Activated B cell treated with CpG ODN at 0.5 μM for 24 hours (primary cell): ENCODE measurements at regions not wholly inside any gene's neighbourhood (a gene's known extent, or its start where the extent isn't known, plus 50 kb on each side); places are given as distances from the start of the nearest gene placed in this dataset.

Experiments
- ATAC-seq: fragments of 200-7000 bp; cut with Tn5 transposase; one replicate; pipeline ENCODE4 v1.10.0; 2021; ENCODE audit warnings: low read depth, mild to moderate bottlenecking, moderate library complexity
- CTCF ChIA-PET: fragments of 350-600 bp; sonication (Branson Sonifier 250); formaldehyde crosslinking; loops from one replicate; lab custom pipeline; 2021; ENCODE audit warnings: antibody characterized with exemption; lab: Charles Lee
- POLR2A ChIA-PET: fragments of 350-600 bp; sonication (Branson Sonifier 250); formaldehyde crosslinking; loops from one replicate; lab custom pipeline; 2021; ENCODE audit warnings: antibody characterized with exemption; lab: Charles Lee
- DNase-seq: peaks from one replicate; pipeline ENCODE4 v3.0.0; 2022
- H3K27ac Mint-ChIP-seq: one replicate; pipeline ENCODE4 v1.8.0; 2020; ENCODE audit warnings: mixed read lengths
- H3K27me3 Mint-ChIP-seq: one replicate; pipeline ENCODE4 v1.8.0; 2021; ENCODE audit warnings: mixed read lengths
- H3K36me3 Mint-ChIP-seq: one replicate; pipeline ENCODE4 v1.8.0; 2021; ENCODE audit warnings: low read depth, mixed read lengths
- H3K4me1 Mint-ChIP-seq: one replicate; pipeline ENCODE4 v1.8.0; 2021; ENCODE audit warnings: mixed read lengths
- H3K4me3 Mint-ChIP-seq: one replicate; pipeline ENCODE4 v1.8.0; 2020; ENCODE audit warnings: mild to moderate bottlenecking, mixed read lengths
- H3K9me3 Mint-ChIP-seq: one replicate; pipeline ENCODE4 v1.8.0; 2020; ENCODE audit warnings: mixed read lengths
- CTCF ChIP-seq: fragments of 200-600 bp; IDR thresholded peaks from one replicate; pipeline ENCODE4 v1.8.0; 2022; ENCODE audit warnings: antibody characterized with exemption, mild to moderate bottlenecking
- intact Hi-C: fragments of 100-400 bp; cut with micrococcal nuclease; formaldehyde crosslinking; loops from one replicate; pipeline ENCODE4 v1.15.1; 2024

GRCh38 chr15:97691799-97692198, 268.7 kb upstream of the ARRDC4 start:
- ATAC-seq (no peak), DNase-seq (no peak)
- Mint-ChIP-seq H3K27ac (no peak overlapping the region), H3K9me3 (peaks cover 3% of the 10 kb centered on the region), H3K4me3 (no peak overlapping the region), H3K4me1 (no peaks in the 10 kb centered on the region), H3K27me3 (no peaks in the 10 kb centered on the region), H3K36me3 (no peaks in the 10 kb centered on the region)
- no peak for TF ChIP-seq CTCF
- intact Hi-C loops: no loop called here
- CTCF ChIA-PET: no interaction called here
- POLR2A ChIA-PET: no interaction called here

GRCh38 chr15:97692301-97693015, 268.0 kb upstream of the ARRDC4 start:
- ATAC-seq: no peak
- Mint-ChIP-seq H3K4me1 (no peaks in the 10 kb centered on the region), H3K36me3 (no peaks in the 10 kb centered on the region), H3K27me3 (no peaks in the 10 kb centered on the region), H3K27ac (no peak overlapping the region), H3K4me3 (no peak overlapping the region), H3K9me3 (peaks cover 3% of the 10 kb centered on the region)
- TF ChIP-seq CTCF: no peak
- ChIA-PET CTCF (no interaction called here), POLR2A (no interaction called here)
- intact Hi-C loops: no loop called here
- no peak for DNase-seq

GRCh38 chr15:97694456-97694855, 266.0 kb upstream of the ARRDC4 start:
- intact Hi-C loops: no loop called here
- ATAC-seq: no peak
- Mint-ChIP-seq H3K4me3 (no peak overlapping the region), H3K27ac (no peak overlapping the region), H3K9me3 (peaks cover 3% of the 10 kb centered on the region), H3K27me3 (no peaks in the 10 kb centered on the region), H3K4me1 (no peaks in the 10 kb centered on the region), H3K36me3 (no peaks in the 10 kb centered on the region)
- no peak for TF ChIP-seq CTCF
- POLR2A ChIA-PET: no interaction called here
- DNase-seq: no peak
- CTCF ChIA-PET: no interaction called here

GRCh38 chr15:97703400-97703799, 257.1 kb upstream of the ARRDC4 start:
- ATAC-seq (no peak), DNase-seq (no peak)
- ChIA-PET POLR2A (no interaction called here), CTCF (no interaction called here)
- no peaks in the 10 kb centered on the region for H3K27me3 Mint-ChIP-seq
- no peak for TF ChIP-seq CTCF
- H3K9me3 Mint-ChIP-seq: peaks cover 6% of the 10 kb centered on the region
- H3K36me3 Mint-ChIP-seq: no peaks in the 10 kb centered on the region
- H3K4me3 Mint-ChIP-seq: no peak overlapping the region
- H3K27ac Mint-ChIP-seq: no peak overlapping the region
- intact Hi-C loops: no loop called here
- H3K4me1 Mint-ChIP-seq: no peaks in the 10 kb centered on the region

- no peak for DNase-seq
- no peak overlapping the region for H3K4me3 Mint-ChIP-seq
- POLR2A ChIA-PET: no interaction called here
- peaks cover 6% of the 10 kb centered on the region for H3K9me3 Mint-ChIP-seq
- H3K4me1 Mint-ChIP-seq: no peaks in the 10 kb centered on the region
- no peak for TF ChIP-seq CTCF
- no peak overlapping the region for H3K27ac Mint-ChIP-seq
- intact Hi-C loops: no loop called here
- no peak for ATAC-seq
- no peaks in the 10 kb centered on the region for H3K36me3 Mint-ChIP-seq
- CTCF ChIA-PET: no interaction called here
- H3K27me3 Mint-ChIP-seq: no peaks in the 10 kb centered on the region
Measured at GRCh38 chr15:97706059-97706458, 254.4 kb upstream of the ARRDC4 start.
